HG02981 (cell line): ENCODE measurements at regions not wholly inside any gene's neighbourhood (a gene's known extent, or its start where the extent isn't known, plus 50 kb on each side); places are given as distances from the start of the nearest gene placed in this dataset.
A peak's percentile ranks its signal among the peaks of the same experiment; 100 is the strongest.

Experiments used
- ATAC-seq: cut with Tn5 transposase; IDR thresholded peaks from one replicate; pipeline ENCODE4 v1.9.1; 2021; ENCODE audit warnings: mild to moderate bottlenecking, moderate library complexity; ENCODE audit not compliant: unreplicated experiment

GRCh38 chr2:215697003-215697402 lies 261.1 kb upstream of the FN1 start:
- no peak for ATAC-seq

- ATAC-seq: no peak
Measured at GRCh38 chr2:215695861-215696260, 260.0 kb upstream of the FN1 start.

DNA sequence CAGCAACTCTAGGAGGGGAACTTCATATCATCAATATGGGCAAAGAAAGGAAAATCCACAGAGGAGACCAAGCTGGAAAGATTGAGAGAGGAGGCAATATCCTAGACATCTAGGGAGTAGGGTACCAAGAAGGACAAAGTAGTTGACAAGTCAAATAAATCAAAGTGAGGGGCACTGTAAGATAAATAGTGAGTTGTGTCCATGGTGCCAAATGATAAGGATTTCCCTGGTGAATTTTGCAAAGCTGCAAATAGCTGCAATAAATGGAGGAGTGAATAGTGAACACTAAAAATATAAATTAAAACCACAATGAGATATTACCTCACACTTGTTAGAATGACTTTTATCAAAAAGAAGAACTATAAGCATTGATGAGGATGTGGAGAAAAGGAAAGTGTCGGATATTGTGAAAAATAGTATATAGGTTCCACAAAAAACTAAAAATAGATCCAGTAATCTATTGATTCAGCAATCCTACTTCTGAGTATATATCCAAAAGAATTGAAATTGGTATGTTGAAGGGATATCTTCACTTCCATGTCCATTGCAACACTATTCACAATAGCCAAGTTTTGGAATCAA lies 258.2 kb upstream of the FN1 start:
- no peak for ATAC-seq

- ATAC-seq: no peak
Measured at GRCh38 chr2:215693193-215693998, 257.5 kb upstream of the FN1 start.

GRCh38 chr2:215692387-215693079 lies 256.7 kb upstream of the FN1 start:
- no peak for ATAC-seq

GRCh38 chr2:215691346-215691745 lies 255.5 kb upstream of the FN1 start:
- ATAC-seq: no peak

DNA sequence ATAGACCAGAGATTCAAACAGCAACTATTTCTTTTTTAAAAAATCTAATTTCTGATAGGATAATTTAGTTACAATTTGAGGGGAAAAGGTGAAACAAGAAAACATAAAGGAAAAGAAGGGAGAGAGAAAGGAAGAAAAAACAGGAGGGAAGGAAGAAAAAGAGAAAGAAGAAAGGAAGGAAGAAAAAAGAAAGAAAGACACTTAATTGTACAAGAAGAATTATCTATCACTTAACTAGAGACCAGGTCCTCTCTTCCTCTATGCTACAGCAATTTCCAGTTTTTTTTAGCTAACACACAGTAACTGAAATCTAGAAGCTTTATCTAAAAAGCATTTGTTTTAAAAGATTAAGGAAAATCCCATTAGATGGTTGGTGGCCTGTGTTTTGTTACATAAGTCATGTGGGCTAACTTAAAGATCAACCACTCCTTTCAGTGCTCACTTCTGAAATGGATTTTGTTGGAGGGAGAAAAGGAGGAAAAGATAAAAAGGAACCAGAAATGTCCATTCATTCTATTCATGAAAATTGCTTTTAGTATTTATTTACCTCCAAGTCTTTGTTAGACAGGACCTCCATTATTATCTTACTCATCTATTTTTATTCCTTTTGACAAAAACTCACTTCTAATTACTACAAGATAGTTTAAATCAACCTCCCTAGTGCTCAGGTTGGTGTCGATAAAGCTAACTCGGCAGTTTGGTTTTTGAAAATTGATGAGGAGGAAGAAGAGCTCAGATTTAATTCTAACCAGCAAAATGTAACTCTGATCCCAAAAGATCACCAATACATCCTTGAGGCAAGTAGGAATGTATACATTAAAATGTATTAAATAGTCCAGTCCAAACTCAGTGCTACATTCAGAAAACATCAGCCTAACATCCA lies 251.5 kb upstream of the FN1 start:
- no peak for ATAC-seq

DNA sequence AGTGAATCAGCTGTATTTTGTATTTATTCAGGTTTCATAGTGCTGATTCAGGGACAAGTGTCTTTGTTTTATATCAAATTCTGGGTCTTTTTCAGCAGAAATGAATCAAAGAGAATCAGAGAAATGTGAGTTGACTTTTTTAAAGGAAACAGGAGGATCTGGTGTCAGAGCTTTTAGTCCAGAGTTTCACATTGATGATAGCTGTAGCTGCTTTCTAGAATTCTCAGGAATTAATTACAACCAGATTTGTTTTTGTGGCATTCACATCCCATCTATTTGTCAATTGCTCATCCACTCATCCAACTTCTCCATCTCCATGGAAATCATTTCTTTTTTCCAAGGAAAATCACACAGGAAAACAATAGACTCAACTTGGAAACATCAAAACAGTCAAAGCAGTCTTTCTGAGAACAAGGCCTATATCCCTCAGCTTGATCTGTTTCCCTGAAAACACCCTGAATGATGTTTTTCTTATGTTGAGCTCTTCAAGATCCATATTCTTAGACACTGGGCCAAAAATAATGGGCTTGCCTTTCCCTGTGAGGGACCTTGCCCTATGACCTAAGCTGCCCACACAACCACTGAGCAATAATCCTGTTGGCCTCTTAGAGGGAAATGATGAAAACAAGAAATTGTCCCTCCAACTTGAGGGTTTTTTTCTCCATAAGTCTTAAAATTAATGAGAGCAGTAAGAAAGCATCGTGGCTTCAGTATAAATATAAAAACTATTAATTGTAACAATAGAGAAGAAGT lies 249.5 kb upstream of the FN1 start:
- no peak for ATAC-seq

- ATAC-seq: no peak
Measured at GRCh38 chr2:215684448-215685237, 248.8 kb upstream of the FN1 start.

DNA sequence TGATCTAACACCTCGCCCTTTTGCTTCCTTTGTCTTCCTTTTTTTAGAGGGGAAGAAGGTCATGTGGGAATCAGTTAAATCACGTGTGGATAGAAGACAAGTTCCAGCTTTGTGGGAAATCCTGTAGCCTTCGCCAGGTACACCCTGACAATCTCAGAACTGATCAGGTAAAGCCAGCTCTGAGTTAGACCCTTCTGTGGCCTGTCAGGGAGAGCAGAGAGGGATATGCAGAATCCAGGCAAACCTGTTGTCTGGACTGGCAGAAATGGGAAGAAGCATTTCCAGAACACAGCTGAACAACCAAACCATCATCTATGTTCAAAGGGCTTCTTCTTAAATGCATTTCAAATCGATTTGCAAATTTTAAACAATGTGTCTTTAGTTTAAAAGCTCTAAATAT lies 247.4 kb upstream of the FN1 start:
- ATAC-seq: no peak

DNA sequence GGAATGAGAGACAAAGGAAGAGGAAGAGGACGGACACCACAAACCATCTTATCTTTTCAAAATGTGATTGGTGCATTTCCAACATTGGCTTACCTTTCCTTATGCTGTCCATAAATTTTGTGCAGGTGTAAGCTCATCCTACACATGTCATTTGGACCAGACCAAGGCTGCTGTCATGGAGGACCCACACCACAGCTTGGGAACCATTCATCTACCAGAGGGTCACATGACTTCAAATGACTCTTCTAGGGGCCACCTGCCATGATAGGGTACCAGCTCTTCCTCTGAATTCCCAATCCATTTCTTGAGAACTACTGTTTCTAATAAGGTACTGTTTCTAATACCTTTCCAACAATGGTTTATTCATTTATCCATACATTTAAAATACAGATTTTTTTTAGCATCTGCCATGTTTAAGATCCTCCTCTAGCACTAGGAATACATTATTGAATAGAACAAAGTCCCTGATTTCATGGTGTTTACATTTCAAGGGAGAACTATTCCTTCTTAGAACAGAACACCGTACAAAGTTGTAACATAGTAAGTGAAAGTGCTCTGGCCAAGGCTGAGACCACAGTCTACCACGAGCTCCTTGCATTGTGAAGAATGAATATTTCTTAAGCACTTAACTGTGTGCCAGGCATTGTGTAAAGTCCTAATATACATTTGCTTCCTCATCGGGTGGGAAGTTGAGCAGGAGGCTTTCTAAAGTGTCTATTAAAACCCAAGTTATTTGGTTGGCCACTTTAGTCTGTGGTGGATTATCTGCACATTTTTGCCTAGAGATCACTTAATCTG lies 246.1 kb upstream of the FN1 start:
- no peak for ATAC-seq

GRCh38 chr2:215680605-215681598 lies 245.0 kb upstream of the FN1 start:
- peak; percentile 49 for ATAC-seq

- no peak for ATAC-seq
Measured at GRCh38 chr2:215678094-215678493, 242.2 kb upstream of the FN1 start.

DNA sequence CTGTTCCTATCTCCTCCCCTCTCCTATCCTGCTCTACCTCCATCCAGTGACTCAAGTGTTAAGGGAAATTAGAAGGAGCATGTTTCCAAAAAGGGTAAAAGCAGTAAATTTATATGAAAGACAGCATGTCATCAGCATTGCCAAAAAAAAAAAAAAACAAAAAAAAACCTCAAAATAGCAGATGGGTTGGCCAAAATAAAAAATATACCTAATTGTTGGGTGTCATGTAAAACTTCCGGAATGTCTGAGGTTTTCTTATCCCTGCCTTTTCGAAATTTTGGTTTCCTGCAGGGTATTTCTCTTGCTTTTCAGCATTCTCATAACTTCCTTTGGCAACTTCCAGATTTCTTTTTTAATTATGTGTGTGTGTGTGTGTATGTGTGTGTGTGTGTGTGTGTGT lies 241.6 kb upstream of the FN1 start:
- ATAC-seq: no peak

DNA sequence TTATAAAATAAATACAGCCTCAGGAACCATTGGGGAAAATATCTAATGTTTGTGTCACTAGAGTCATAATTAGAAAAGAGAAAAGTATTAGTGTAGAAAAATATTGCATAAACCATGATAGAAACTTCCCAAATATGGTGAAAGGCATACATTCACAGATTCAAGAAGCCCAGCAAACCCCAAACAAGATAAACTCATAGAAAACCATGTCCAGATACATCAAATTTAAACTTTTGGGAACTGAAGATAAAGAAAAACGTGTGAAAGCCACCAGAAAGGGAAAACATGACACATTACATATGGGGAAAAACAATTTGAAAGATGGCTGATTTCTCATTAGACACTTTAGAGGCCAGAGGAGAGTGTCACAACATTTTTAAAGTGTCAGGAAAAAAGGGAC lies 236.5 kb upstream of the FN1 start:
- ATAC-seq: no peak

DNA sequence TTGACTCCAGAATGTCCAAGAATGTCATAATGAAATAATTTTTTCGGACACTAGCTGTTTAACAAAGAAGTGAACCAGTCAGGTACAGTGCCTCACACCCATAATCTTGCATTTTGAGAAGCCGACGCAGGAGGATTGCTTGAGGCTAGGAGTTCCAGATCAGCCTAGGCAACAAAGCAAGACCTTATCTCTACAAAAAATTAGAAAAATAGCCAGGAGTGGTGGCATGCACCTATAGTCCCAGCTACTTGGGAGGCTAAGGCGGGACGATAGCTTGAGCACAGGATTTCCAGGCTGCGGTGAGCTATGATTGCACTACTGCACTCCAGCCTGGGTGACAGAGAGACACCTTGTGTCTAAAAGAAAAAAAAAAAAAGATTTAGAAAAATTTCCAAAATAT lies 235.8 kb upstream of the FN1 start:
- no peak for ATAC-seq

DNA sequence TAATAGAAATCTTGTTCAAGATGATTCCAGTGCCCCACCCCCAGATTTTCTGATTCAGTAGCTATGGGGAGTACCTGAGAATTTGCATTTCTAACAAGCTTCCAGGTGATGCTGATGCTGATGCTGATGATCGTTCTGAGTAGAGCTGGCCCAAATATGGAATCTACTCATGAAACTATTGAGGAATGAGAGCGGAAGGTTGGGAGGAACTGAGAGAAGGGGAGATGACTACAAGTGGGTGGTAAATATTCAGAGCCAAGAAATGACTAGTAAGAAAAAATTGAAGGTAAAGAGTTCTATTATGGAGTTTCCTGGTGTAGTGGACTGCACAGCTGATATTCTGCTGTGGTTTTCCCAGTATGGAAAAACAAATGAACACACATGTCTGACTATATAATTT lies 235.4 kb upstream of the FN1 start:
- no peak for ATAC-seq

- no peak for ATAC-seq
Measured at GRCh38 chr2:215670396-215670795, 234.5 kb upstream of the FN1 start.
